CD14-positive monocyte (primary cell): ENCODE measurements at regions not wholly inside any gene's neighbourhood (a gene's known extent, or its start where the extent isn't known, plus 50 kb on each side); places are given as distances from the start of the nearest gene placed in this dataset.

ENCODE experiments used
- DNase-seq, 3 donors: peaks; one replicate each; pipeline ENCODE4 v3.0.0-alpha.2; 2011 to 2022
- H2AFZ ChIP-seq: 2 replicates; pipeline ENCODE4 v1.6.0; 2012; ENCODE audit warnings: mild to moderate bottlenecking, low read depth, low read length, inconsistent platforms; ENCODE audit not compliant: insufficient read depth, poor library complexity, severe bottlenecking
- H3K27ac ChIP-seq, 2 donors: 1 replicate in 1 of 2; 2 replicates in 1 of 2; pipeline ENCODE4 v1.5.1; 2012 to 2013; ENCODE audit warnings: low read length in 2 of 2, control low read depth in 1 of 2, inconsistent platforms in 1 of 2, low read depth in 1 of 2, mild to moderate bottlenecking in 1 of 2
- H3K27me3 ChIP-seq, 2 donors: one replicate each; pipeline versions ENCODE4 v1.6.0 to v1.6.1; 2011 to 2013; ENCODE audit warnings: low read length in 2 of 2; ENCODE audit not compliant: control insufficient read depth in 2 of 2, insufficient read depth in 2 of 2
- H3K36me3 ChIP-seq, 2 donors: replicated peaks in 1 of 2; 1 replicate in 1 of 2; 2 replicates in 1 of 2; pipeline versions ENCODE4 v1.5.1 to v1.6.1; 2012 to 2013; ENCODE audit warnings: low read length in 2 of 2, control low read depth in 1 of 2, inconsistent platforms in 1 of 2, mild to moderate bottlenecking in 1 of 2; ENCODE audit not compliant: insufficient read depth in 2 of 2, control insufficient read depth in 1 of 2
- H3K4me1 ChIP-seq, 2 donors: 1 replicate in 1 of 2; 2 replicates in 1 of 2; pipeline versions ENCODE4 v1.5.1 to v1.6.1; 2012 to 2013; ENCODE audit warnings: low read length in 2 of 2, control low read depth in 1 of 2, inconsistent platforms in 1 of 2, mild to moderate bottlenecking in 1 of 2, moderate library complexity in 1 of 2; ENCODE audit not compliant: insufficient read depth in 2 of 2, control insufficient read depth in 1 of 2
- H3K4me2 ChIP-seq: replicated peaks from 2 replicates; pipeline ENCODE3; 2012; ENCODE audit warnings: low read length, moderate library complexity, mild to moderate bottlenecking; ENCODE audit not compliant: poor library complexity, severe bottlenecking; ENCODE audit errors: extremely low read depth
- H3K4me3 ChIP-seq, 3 experiments: fragments of 200-600 bp in 1 of 3; sonication (generic) in 1 of 3; replicated peaks in 1 of 3; 1 replicate in 2 of 3; 2 replicates in 1 of 3; pipeline ENCODE4 v1.5.1; 2011 to 2013; ENCODE audit warnings: low read length in 3 of 3, mild to moderate bottlenecking in 3 of 3, control low read depth in 2 of 3, low read depth in 2 of 3, inconsistent platforms in 1 of 3, moderate library complexity in 1 of 3
- H3K79me2 ChIP-seq: 2 replicates; pipeline ENCODE4 v1.6.0; 2012; ENCODE audit warnings: mild to moderate bottlenecking, control low read depth, inconsistent platforms, low read length, moderate library complexity; ENCODE audit not compliant: insufficient read depth
- H3K9ac ChIP-seq: 2 replicates; pipeline ENCODE4 v1.6.0; 2017; ENCODE audit warnings: low read length, mild to moderate bottlenecking; ENCODE audit not compliant: insufficient read depth, poor library complexity, severe bottlenecking
- H3K9me3 ChIP-seq, 2 donors: replicated peaks in 1 of 2; 1 replicate in 1 of 2; 2 replicates in 1 of 2; pipeline versions ENCODE4 v1.5.1 to v1.6.1; 2012 to 2013; ENCODE audit warnings: low read length in 2 of 2, control low read depth in 1 of 2; ENCODE audit not compliant: control insufficient read depth in 1 of 2, insufficient read depth in 1 of 2
- H4K20me1 ChIP-seq: 2 replicates; pipeline ENCODE4 v1.6.0; 2012; ENCODE audit warnings: mild to moderate bottlenecking, low read length, control low read depth, moderate library complexity; ENCODE audit not compliant: insufficient read depth
- H3K27ac Mint-ChIP-seq, 7 donors: one replicate each; pipeline ENCODE4 v1.8.0; 2020; ENCODE audit warnings: mild to moderate bottlenecking in 7 of 7, mixed read lengths in 7 of 7, moderate library complexity in 6 of 7, inconsistent platforms in 2 of 7
- H3K27me3 Mint-ChIP-seq, 3 donors: one replicate each; pipeline ENCODE4 v1.8.0; 2021 to 2022; ENCODE audit warnings: low read depth in 3 of 3, mild to moderate bottlenecking in 3 of 3, mixed read lengths in 3 of 3, moderate library complexity in 3 of 3, inconsistent platforms in 1 of 3
- H3K36me3 Mint-ChIP-seq, 2 donors: one replicate each; pipeline ENCODE4 v1.8.0; 2020; ENCODE audit warnings: mixed read lengths in 2 of 2, inconsistent platforms in 1 of 2, mild to moderate bottlenecking in 1 of 2
- H3K4me1 Mint-ChIP-seq: one replicate; pipeline ENCODE4 v1.8.0; 2020; ENCODE audit warnings: mild to moderate bottlenecking, mixed read lengths
- H3K4me3 Mint-ChIP-seq, 2 donors: one replicate each; pipeline ENCODE4 v1.8.0; 2020; ENCODE audit warnings: mild to moderate bottlenecking in 2 of 2, mixed read lengths in 2 of 2, moderate library complexity in 1 of 2
- H3K9me3 Mint-ChIP-seq, 7 donors: one replicate each; pipeline ENCODE4 v1.8.0; 2020 to 2022; ENCODE audit warnings: mixed read lengths in 7 of 7, mild to moderate bottlenecking in 6 of 7, moderate library complexity in 6 of 7, inconsistent platforms in 2 of 7
- CTCF ChIP-seq: fragments of 200-600 bp; IDR thresholded peaks from one replicate; pipeline ENCODE4 v1.8.0; 2022; ENCODE audit warnings: antibody characterized with exemption, mild to moderate bottlenecking
- WGBS: methylation state at CpG from one replicate; pipeline ENCODE4 v1.1.5; 2013; ENCODE audit warnings: missing lambda C conversion rate; ENCODE audit not compliant: insufficient coverage; 5-methylcytosine and 5-hydroxymethylcytosine counted together
- intact Hi-C, 2 donors: fragments of 100-400 bp; cut with micrococcal nuclease; formaldehyde crosslinking; loops; one replicate each; pipeline versions ENCODE4 v1.15.0 to v1.15.1; 2023

DNA sequence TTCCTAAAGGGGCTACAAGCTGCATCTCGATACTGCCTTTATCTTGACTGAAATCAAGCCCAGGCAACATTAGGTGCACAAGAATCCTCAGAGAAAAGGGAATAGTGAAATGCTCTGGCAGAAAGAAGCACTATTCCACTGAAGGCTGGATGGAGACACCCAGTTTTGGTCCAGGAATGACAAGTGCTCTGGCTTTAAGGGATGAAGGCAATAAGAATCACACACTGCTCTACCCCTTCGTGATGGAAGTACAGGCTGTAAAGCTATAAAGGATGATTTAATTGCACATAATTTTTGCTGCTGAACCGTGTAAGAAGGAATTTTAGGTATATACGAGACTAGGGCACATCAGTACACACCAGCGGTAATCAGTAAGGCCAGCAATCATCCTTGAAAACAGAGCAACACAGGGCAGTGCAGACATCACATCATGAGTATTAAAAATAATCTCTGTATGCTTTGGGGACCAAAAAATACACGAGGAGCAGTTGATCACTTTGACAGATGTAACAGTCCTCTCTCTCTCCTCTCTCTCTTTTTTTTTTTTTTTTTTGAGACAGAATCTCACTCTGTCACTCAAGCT, 414.6 kb upstream of the TBL1XR1 start:
- no peak overlapping the region for H3K4me2 ChIP-seq
- peaks cover 31% of the 10 kb centered on the region for H3K4me1 Mint-ChIP-seq
- H3K9me3 Mint-ChIP-seq: peaks cover 0 to 3% (median 0%) of the 10 kb centered on the region in 7 donors
- no peak for TF ChIP-seq CTCF
- H3K4me3 Mint-ChIP-seq: no peak overlapping the region
- peaks cover 0 to 3% (median 1%) of the 10 kb centered on the region in 3 donors for H3K27me3 Mint-ChIP-seq
- no peaks in the 10 kb centered on the region for H3K9me3 ChIP-seq
- 86% methylated on average over 3 of the region's 6 CpGs for WGBS
- H2AFZ ChIP-seq: no peak overlapping the region
- no peak overlapping the region for H3K4me3 ChIP-seq
- H4K20me1 ChIP-seq: no peaks in the 10 kb centered on the region
- no peak overlapping the region for H3K27ac ChIP-seq
- no peaks in the 10 kb centered on the region for H3K36me3 Mint-ChIP-seq
- no peaks in the 10 kb centered on the region for H3K79me2 ChIP-seq
- H3K4me1 ChIP-seq: peaks cover 18 to 23% of the 10 kb centered on the region in 2 donors
- no peak for DNase-seq
- H3K36me3 ChIP-seq: no peaks in the 10 kb centered on the region
- no peaks in the 10 kb centered on the region for H3K27me3 ChIP-seq
- intact Hi-C loops: no loop called here
- no peak overlapping the region for H3K9ac ChIP-seq
- peak overlapping the region in 1 of 7 donors; percentile 58 for H3K27ac Mint-ChIP-seq

DNA sequence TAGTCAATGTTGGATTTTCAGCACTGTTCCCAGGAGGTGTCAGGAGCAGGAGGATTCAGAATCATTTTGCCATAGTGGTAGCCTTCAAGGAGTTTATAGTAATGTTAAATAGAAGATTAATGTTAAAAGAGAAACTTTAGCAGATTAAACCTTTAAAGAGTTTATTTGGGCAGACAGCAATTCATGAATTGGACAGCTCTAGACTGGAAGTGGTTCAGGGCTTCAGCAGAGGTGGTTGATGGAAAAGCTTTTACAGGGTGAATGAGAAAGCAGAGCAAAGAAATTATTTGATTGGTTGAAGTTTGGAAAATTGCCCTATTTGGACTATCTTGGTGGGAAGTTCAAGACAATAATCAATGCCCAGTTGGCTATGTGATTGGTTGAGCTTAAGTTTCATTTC, 416.6 kb upstream of the TBL1XR1 start:
- H3K27me3 Mint-ChIP-seq: peaks cover 0 to 3% (median 1%) of the 10 kb centered on the region in 3 donors
- no peak for TF ChIP-seq CTCF
- Histone ChIP-seq H4K20me1 (no peaks in the 10 kb centered on the region), H3K79me2 (no peaks in the 10 kb centered on the region), H3K9me3 (no peaks in the 10 kb centered on the region), H3K4me2 (no peak overlapping the region), H3K9ac (no peak overlapping the region), H3K27ac (no peak overlapping the region), H3K4me1 (peaks cover 18 to 23% of the 10 kb centered on the region in 2 donors), H3K36me3 (no peaks in the 10 kb centered on the region), H3K4me3 (no peak overlapping the region), H2AFZ (no peak overlapping the region), H3K27me3 (no peaks in the 10 kb centered on the region)
- H3K27ac Mint-ChIP-seq: no peak overlapping the region
- peaks cover 31% of the 10 kb centered on the region for H3K4me1 Mint-ChIP-seq
- peaks cover 0 to 3% (median 0%) of the 10 kb centered on the region in 7 donors for H3K9me3 Mint-ChIP-seq
- H3K4me3 Mint-ChIP-seq: no peak overlapping the region
- DNase-seq: no peak
- intact Hi-C loops: no loop called here
- H3K36me3 Mint-ChIP-seq: peaks cover 0 to 2% of the 10 kb centered on the region in 2 donors
